Liver (tissue), 8 donors: ENCODE measurements at regions not wholly inside any gene's neighbourhood (a gene's known extent, or its start where the extent isn't known, plus 50 kb on each side); places are given as distances from the start of the nearest gene placed in this dataset.

ENCODE experiments used
- DNase-seq: peaks from one replicate; pipeline ENCODE4 v3.0.0-alpha.2; 2017; ENCODE audit warnings: low spot score
- H3K27ac ChIP-seq, 2 donors: one replicate each; pipeline ENCODE4 v1.7.0; 2013; ENCODE audit warnings: inconsistent platforms in 2 of 2, low read length in 2 of 2, control low read depth in 1 of 2, low read depth in 1 of 2, mild to moderate bottlenecking in 1 of 2
- H3K27me3 ChIP-seq, 4 donors: one replicate each; pipeline versions ENCODE4 v1.6.1 to v1.7.0; 2013; ENCODE audit warnings: low read length in 3 of 4, inconsistent platforms in 1 of 4, mild to moderate bottlenecking in 1 of 4, moderate library complexity in 1 of 4; ENCODE audit not compliant: control insufficient read depth in 4 of 4, insufficient read depth in 4 of 4
- H3K36me3 ChIP-seq, 4 donors: one replicate each; pipeline versions ENCODE4 v1.6.1 to v1.7.0; 2013; ENCODE audit warnings: low read length in 3 of 4, mild to moderate bottlenecking in 3 of 4, low read depth in 1 of 4, moderate library complexity in 1 of 4; ENCODE audit not compliant: control insufficient read depth in 4 of 4, insufficient read depth in 3 of 4
- H3K4me1 ChIP-seq, 4 donors: one replicate each; pipeline versions ENCODE4 v1.6.1 to v1.7.0; 2013; ENCODE audit warnings: low read length in 3 of 4, mild to moderate bottlenecking in 3 of 4, moderate library complexity in 1 of 4; ENCODE audit not compliant: control insufficient read depth in 4 of 4, insufficient read depth in 4 of 4
- H3K4me3 ChIP-seq, 3 donors: one replicate each; pipeline versions ENCODE4 v1.6.1 to v1.7.0; 2013; ENCODE audit warnings: low read length in 3 of 3, control low read depth in 1 of 3, low read depth in 1 of 3, mild to moderate bottlenecking in 1 of 3
- H3K9ac ChIP-seq, 2 donors: one replicate each; pipeline ENCODE4 v1.7.0; 2013; ENCODE audit warnings: low read length in 2 of 2, mild to moderate bottlenecking in 2 of 2, moderate library complexity in 2 of 2, control low read depth in 1 of 2, low read depth in 1 of 2
- H3K9me3 ChIP-seq, 4 donors: one replicate each; pipeline versions ENCODE4 v1.6.1 to v1.7.0; 2013; ENCODE audit warnings: low read length in 3 of 4; ENCODE audit not compliant: control insufficient read depth in 4 of 4
- ATF3 ChIP-seq: IDR thresholded peaks from 2 replicates; pipeline ENCODE4 v1.6.1; 2016; ENCODE audit warnings: antibody characterized with exemption
- EGR1 ChIP-seq, 2 donors: IDR thresholded peaks; 2 replicates each; pipeline ENCODE4 v1.6.1; 2016 to 2018; ENCODE audit warnings: antibody characterized with exemption in 2 of 2, low read depth in 2 of 2
- FOXA1 ChIP-seq: IDR thresholded peaks from 2 replicates; pipeline ENCODE4 v1.6.1; 2016; ENCODE audit warnings: antibody characterized with exemption
- FOXA2 ChIP-seq: IDR thresholded peaks from 2 replicates; pipeline ENCODE4 v1.6.1; 2016; ENCODE audit warnings: antibody characterized with exemption
- GABPA ChIP-seq, 2 donors: IDR thresholded peaks in 1 of 2; conservative IDR thresholded peaks in 1 of 2; 2 replicates each; pipeline ENCODE4 v1.6.1; 2016; ENCODE audit warnings: antibody characterized with exemption in 2 of 2, mild to moderate bottlenecking in 1 of 2, moderate library complexity in 1 of 2
- HNF4G ChIP-seq: IDR thresholded peaks from 2 replicates; pipeline ENCODE4 v1.6.1; 2016; ENCODE audit warnings: antibody characterized with exemption
- JUND ChIP-seq, 2 donors: IDR thresholded peaks; 2 replicates each; pipeline ENCODE4 v1.6.1; 2016; ENCODE audit warnings: antibody characterized with exemption in 2 of 2
- RAD21 ChIP-seq, 2 donors: IDR thresholded peaks; 2 replicates each; pipeline ENCODE4 v1.6.1; 2016; ENCODE audit warnings: antibody characterized with exemption in 2 of 2, mild to moderate bottlenecking in 2 of 2
- RXRA ChIP-seq, 2 donors: IDR thresholded peaks; 2 replicates each; pipeline ENCODE4 v1.6.1; 2017 to 2018; ENCODE audit warnings: antibody characterized with exemption in 2 of 2, mild to moderate bottlenecking in 1 of 2
- SP1 ChIP-seq: IDR thresholded peaks from 2 replicates; pipeline ENCODE4 v1.6.1; 2018; ENCODE audit warnings: antibody characterized with exemption, mild to moderate bottlenecking
- TAF1 ChIP-seq: conservative IDR thresholded peaks from 2 replicates; pipeline ENCODE4 v1.6.1; 2016; ENCODE audit warnings: antibody characterized with exemption, mild to moderate bottlenecking
- YY1 ChIP-seq: IDR thresholded peaks from 2 replicates; pipeline ENCODE4 v1.6.1; 2016; ENCODE audit warnings: antibody characterized with exemption, mild to moderate bottlenecking
- WGBS: extraction: QIAGEN DNeasy Blood & Tissue Kit; methylation state at CpG from one replicate; pipeline ENCODE4 v1.1.7; 2013; 5-methylcytosine and 5-hydroxymethylcytosine counted together
- TF ChIP-seq, protein P1 (sequence below): IDR thresholded peaks from 2 replicates; pipeline ENCODE4 v1.6.1; 2016; ENCODE audit warnings: antibody characterized with exemption, mild to moderate bottlenecking
- TF ChIP-seq, protein P2 (sequence below): fragments of 150-350 bp; IDR thresholded peaks from 2 replicates; pipeline ENCODE4 v1.5.1; 2017; ENCODE audit warnings: improper control_type of control experiment, low read depth, low read length; ENCODE audit not compliant: missing input control
- TF ChIP-seq, protein P3 (sequence below): IDR thresholded peaks from 2 replicates; pipeline ENCODE4 v1.6.1; 2016; ENCODE audit warnings: antibody characterized with exemption
- TF ChIP-seq, protein P4 (sequence below): IDR thresholded peaks from 2 replicates; pipeline ENCODE4 v1.6.1; 2016; ENCODE audit warnings: antibody characterized with exemption
- donor health status: healthy.
- donor health status: healthy.
- donor health status: healthy.
- donor health status: healthy.
- donor health status: healthy.

DNA sequence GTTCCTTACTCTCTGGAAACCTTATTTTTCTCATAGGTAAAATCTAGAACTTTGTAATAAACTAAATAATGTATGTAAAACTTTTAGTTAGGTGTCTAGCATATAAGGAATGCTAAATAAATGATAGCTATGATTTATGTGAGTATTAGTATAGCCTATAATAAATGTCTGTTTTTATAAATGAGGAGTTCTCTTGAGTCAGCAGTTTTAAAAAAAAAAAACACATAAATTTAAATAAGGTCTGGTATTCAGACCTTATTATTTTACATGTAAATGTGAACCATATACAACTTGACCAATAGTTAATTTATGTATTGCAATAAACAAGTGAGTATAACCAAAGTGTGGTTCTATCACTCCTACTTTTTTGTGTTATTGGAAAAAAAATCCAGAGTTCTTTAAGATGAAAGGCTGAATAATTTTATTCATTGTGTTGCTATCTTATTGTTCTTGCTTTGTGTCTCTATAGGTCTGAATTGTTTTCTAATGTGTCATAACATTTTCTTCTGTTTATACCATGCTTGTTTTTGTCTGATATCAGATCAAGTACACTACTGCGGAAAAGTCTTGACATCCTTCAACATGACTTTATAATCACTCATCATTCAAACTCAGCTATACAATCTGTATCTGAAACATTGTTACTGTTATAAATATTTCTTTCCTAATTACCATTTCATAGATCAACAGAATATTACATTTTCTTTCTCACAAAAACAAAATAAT is 115.7 kb downstream of the RASSF9 start:
- 81% methylated on average over 1 of the region's 1 CpG for WGBS
- TF ChIP-seq, protein P1, sequence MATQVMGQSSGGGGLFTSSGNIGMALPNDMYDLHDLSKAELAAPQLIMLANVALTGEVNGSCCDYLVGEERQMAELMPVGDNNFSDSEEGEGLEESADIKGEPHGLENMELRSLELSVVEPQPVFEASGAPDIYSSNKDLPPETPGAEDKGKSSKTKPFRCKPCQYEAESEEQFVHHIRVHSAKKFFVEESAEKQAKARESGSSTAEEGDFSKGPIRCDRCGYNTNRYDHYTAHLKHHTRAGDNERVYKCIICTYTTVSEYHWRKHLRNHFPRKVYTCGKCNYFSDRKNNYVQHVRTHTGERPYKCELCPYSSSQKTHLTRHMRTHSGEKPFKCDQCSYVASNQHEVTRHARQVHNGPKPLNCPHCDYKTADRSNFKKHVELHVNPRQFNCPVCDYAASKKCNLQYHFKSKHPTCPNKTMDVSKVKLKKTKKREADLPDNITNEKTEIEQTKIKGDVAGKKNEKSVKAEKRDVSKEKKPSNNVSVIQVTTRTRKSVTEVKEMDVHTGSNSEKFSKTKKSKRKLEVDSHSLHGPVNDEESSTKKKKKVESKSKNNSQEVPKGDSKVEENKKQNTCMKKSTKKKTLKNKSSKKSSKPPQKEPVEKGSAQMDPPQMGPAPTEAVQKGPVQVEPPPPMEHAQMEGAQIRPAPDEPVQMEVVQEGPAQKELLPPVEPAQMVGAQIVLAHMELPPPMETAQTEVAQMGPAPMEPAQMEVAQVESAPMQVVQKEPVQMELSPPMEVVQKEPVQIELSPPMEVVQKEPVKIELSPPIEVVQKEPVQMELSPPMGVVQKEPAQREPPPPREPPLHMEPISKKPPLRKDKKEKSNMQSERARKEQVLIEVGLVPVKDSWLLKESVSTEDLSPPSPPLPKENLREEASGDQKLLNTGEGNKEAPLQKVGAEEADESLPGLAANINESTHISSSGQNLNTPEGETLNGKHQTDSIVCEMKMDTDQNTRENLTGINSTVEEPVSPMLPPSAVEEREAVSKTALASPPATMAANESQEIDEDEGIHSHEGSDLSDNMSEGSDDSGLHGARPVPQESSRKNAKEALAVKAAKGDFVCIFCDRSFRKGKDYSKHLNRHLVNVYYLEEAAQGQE, result no peak
- no peak for TF ChIP-seq RXRA (IDR thresholded peaks at IDR 0.05)
- no peak for TF ChIP-seq GABPA (IDR thresholded peaks at IDR 0.05 in 1 of 2, conservative IDR thresholded peaks at IDR 0.05 in 1 of 2)
- no peak for TF ChIP-seq HNF4G
- TF ChIP-seq YY1, result no peak
- no peak for TF ChIP-seq FOXA1
- TF ChIP-seq EGR1 (IDR thresholded peaks at IDR 0.05; ENCODE audit: low read depth in 2 of 2), result no peak
- no peak for TF ChIP-seq ATF3
- no peak for TF ChIP-seq JUND (IDR thresholded peaks at IDR 0.05)
- TF ChIP-seq TAF1, result no peak
- no peak for TF ChIP-seq RAD21 (IDR thresholded peaks at IDR 0.05)
- TF ChIP-seq, protein P2, sequence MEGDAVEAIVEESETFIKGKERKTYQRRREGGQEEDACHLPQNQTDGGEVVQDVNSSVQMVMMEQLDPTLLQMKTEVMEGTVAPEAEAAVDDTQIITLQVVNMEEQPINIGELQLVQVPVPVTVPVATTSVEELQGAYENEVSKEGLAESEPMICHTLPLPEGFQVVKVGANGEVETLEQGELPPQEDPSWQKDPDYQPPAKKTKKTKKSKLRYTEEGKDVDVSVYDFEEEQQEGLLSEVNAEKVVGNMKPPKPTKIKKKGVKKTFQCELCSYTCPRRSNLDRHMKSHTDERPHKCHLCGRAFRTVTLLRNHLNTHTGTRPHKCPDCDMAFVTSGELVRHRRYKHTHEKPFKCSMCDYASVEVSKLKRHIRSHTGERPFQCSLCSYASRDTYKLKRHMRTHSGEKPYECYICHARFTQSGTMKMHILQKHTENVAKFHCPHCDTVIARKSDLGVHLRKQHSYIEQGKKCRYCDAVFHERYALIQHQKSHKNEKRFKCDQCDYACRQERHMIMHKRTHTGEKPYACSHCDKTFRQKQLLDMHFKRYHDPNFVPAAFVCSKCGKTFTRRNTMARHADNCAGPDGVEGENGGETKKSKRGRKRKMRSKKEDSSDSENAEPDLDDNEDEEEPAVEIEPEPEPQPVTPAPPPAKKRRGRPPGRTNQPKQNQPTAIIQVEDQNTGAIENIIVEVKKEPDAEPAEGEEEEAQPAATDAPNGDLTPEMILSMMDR, result no peak
- no peak for TF ChIP-seq FOXA2
- TF ChIP-seq, protein P3, sequence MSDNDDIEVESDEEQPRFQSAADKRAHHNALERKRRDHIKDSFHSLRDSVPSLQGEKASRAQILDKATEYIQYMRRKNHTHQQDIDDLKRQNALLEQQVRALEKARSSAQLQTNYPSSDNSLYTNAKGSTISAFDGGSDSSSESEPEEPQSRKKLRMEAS, result no peak
- TF ChIP-seq SP1, result no peak
- H3K27me3 ChIP-seq, result no peaks in the 10 kb centered on the region

DNA sequence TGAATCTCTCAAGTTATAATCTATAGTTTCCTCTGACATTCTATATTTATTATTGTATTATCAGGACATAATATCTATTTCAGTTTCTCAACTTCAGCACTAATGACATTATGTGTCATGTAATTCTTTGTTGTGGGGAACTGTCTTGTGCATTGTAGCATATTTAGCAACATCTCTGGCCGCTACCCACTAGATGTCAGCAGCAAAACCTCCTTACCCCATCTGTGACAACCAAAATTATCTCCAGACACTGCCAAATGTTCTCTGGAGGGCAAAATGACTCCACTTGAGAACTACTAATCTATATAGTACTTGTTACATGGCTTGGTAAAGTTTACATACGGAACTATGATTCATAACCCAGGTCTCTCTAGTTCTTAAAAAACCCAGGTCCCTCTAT is 110.2 kb downstream of the RASSF9 start:
- Histone ChIP-seq H3K4me1 (no peaks in the 10 kb centered on the region), H3K27ac (no peak overlapping the region), H3K36me3 (no peaks in the 10 kb centered on the region), H3K27me3 (no peaks in the 10 kb centered on the region), H3K4me3 (no peak overlapping the region), H3K9ac (no peak overlapping the region), H3K9me3 (no peaks in the 10 kb centered on the region)
- WGBS, result 75% methylated on average over 2 of the region's 2 CpGs
- TF ChIP-seq, protein P4, sequence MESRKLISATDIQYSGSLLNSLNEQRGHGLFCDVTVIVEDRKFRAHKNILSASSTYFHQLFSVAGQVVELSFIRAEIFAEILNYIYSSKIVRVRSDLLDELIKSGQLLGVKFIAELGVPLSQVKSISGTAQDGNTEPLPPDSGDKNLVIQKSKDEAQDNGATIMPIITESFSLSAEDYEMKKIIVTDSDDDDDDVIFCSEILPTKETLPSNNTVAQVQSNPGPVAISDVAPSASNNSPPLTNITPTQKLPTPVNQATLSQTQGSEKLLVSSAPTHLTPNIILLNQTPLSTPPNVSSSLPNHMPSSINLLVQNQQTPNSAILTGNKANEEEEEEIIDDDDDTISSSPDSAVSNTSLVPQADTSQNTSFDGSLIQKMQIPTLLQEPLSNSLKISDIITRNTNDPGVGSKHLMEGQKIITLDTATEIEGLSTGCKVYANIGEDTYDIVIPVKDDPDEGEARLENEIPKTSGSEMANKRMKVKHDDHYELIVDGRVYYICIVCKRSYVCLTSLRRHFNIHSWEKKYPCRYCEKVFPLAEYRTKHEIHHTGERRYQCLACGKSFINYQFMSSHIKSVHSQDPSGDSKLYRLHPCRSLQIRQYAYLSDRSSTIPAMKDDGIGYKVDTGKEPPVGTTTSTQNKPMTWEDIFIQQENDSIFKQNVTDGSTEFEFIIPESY, result no peak
- no peak for TF ChIP-seq RXRA (IDR thresholded peaks at IDR 0.05)
- TF ChIP-seq, protein P3, result no peak
- TF ChIP-seq, protein P1, result no peak
- TF ChIP-seq JUND (IDR thresholded peaks at IDR 0.05), result no peak
- no peak for TF ChIP-seq RAD21 (IDR thresholded peaks at IDR 0.05)
- TF ChIP-seq, protein P2, result no peak
- DNase-seq, result no peak

More for the DNA sequence above, 115.7 kb downstream of the RASSF9 start:
- Histone ChIP-seq H3K27ac (no peak overlapping the region), H3K4me3 (no peak overlapping the region), H3K4me1 (no peaks in the 10 kb centered on the region), H3K9me3 (no peaks in the 10 kb centered on the region), H3K9ac (no peak overlapping the region), H3K36me3 (no peaks in the 10 kb centered on the region)
- no peak for DNase-seq
